K562 (cell line): ENCODE measurements at regions not wholly inside any gene's neighbourhood (a gene's known extent, or its start where the extent isn't known, plus 50 kb on each side); places are given as distances from the start of the nearest gene placed in this dataset.

ENCODE experiments used
- ARNT ChIP-seq, 2 experiments: fragments of 450-650 bp; IDR thresholded peaks; 2 replicates each; pipeline ENCODE4 v1.6.1; 2016; ENCODE audit warnings: mild to moderate bottlenecking in 1 of 2
- BHLHE40 ChIP-seq: IDR thresholded peaks from 2 replicates; pipeline ENCODE4 v1.6.1; 2011; ENCODE audit warnings: low read length, improper control_type of control experiment
- EZH2 ChIP-seq: IDR thresholded peaks from 2 replicates; pipeline ENCODE4 v1.6.1; 2012; ENCODE audit warnings: low read depth, mild to moderate bottlenecking, inconsistent platforms, low read length, borderline replicate concordance
- NRF1 ChIP-seq, 2 experiments: fragments of 450-650 bp; IDR thresholded peaks in 1 of 2; conservative IDR thresholded peaks in 1 of 2; 2 replicates each; pipeline ENCODE4 v1.6.1; 2014; ENCODE audit warnings: mild to moderate bottlenecking in 2 of 2
- POLR2A ChIP-seq: fragments of 450-650 bp; conservative IDR thresholded peaks from 2 replicates; pipeline ENCODE4 v1.6.1; 2016
- POLR2AphosphoS5 ChIP-seq: IDR thresholded peaks from 2 replicates; pipeline ENCODE4 v1.6.1; 2011; ENCODE audit warnings: mild to moderate bottlenecking, low read depth, low read length, moderate library complexity; ENCODE audit not compliant: control insufficient read depth, insufficient read depth
- RCOR1 ChIP-seq, 2 experiments: IDR thresholded peaks; 2 replicates each; pipeline ENCODE4 v1.6.1; 2012; ENCODE audit warnings: low read depth in 2 of 2, low read length in 2 of 2, borderline replicate concordance in 1 of 2, improper control_type of control experiment in 1 of 2
- ZBTB7A ChIP-seq: IDR thresholded peaks from 2 replicates; pipeline ENCODE4 v1.6.1; 2011; ENCODE audit warnings: low read depth, mild to moderate bottlenecking, low read length, moderate library complexity, borderline replicate concordance; ENCODE audit not compliant: control insufficient read depth
- TF ChIP-seq, protein P1 (sequence below): sonication (generic); formaldehyde crosslinking; IDR thresholded peaks from 2 replicates; pipeline ENCODE4 v1.9.0; 2022; ENCODE audit warnings: mild to moderate bottlenecking, missing genetic modification reagents
- TF ChIP-seq, protein P2 (sequence below): sonication (generic); formaldehyde crosslinking; IDR thresholded peaks from 2 replicates; pipeline ENCODE4 v1.8.1; 2023; ENCODE audit warnings: mild to moderate bottlenecking, missing genetic modification reagents
- TF ChIP-seq, protein P3 (sequence below): sonication (generic); formaldehyde crosslinking; IDR thresholded peaks from 2 replicates; pipeline ENCODE4 v1.8.1; 2023; ENCODE audit warnings: mild to moderate bottlenecking, missing genetic modification reagents, moderate library complexity
- TF ChIP-seq, protein P4 (sequence below), 3 experiments: IDR thresholded peaks in 2 of 3; conservative IDR thresholded peaks in 1 of 3; 2 replicates each; pipeline ENCODE4 v1.5.1; 2011 to 2012; ENCODE audit warnings: low read length in 3 of 3, mild to moderate bottlenecking in 3 of 3, control low read depth in 2 of 3, improper control_type of control experiment in 1 of 3, inconsistent platforms in 1 of 3, low read depth in 1 of 3, mixed read lengths in 1 of 3, moderate library complexity in 1 of 3; ENCODE audit not compliant: insufficient read depth in 2 of 3

DNA sequence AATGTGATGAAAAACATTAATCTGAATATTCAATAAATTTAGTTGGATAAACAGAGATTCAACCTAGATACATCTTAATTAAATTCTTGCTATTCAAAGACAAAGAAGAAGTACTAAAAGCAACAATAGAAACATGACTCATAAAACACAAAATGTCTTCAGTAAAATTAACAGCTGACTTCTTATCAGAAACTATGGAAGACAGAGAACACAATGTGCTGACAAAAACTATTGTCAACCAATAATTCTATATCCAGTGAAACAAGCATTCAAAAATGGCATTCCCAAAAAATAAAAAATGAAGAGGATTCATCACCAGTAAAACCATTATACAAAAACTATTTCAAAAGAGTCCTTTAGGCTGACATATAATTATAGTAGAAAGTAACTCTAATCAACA is 400.5 kb upstream of the SORCS1 start:
- TF ChIP-seq NRF1 (conservative IDR thresholded peaks at IDR 0.05 in 1 of 2, IDR thresholded peaks at IDR 0.05 in 1 of 2) (no peak), EZH2 (no peak), BHLHE40 (no peak), POLR2A (no peak), RCOR1 (IDR thresholded peaks at IDR 0.05; ENCODE audit: borderline replicate concordance in 1 of 2, low read depth in 2 of 2, low read length in 2 of 2) (no peak), ARNT (IDR thresholded peaks at IDR 0.05) (no peak), ZBTB7A (no peak), POLR2AphosphoS5 (no peak)
- TF ChIP-seq, protein P1, sequence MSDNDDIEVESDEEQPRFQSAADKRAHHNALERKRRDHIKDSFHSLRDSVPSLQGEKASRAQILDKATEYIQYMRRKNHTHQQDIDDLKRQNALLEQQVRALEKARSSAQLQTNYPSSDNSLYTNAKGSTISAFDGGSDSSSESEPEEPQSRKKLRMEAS: no peak
- TF ChIP-seq, protein P2, sequence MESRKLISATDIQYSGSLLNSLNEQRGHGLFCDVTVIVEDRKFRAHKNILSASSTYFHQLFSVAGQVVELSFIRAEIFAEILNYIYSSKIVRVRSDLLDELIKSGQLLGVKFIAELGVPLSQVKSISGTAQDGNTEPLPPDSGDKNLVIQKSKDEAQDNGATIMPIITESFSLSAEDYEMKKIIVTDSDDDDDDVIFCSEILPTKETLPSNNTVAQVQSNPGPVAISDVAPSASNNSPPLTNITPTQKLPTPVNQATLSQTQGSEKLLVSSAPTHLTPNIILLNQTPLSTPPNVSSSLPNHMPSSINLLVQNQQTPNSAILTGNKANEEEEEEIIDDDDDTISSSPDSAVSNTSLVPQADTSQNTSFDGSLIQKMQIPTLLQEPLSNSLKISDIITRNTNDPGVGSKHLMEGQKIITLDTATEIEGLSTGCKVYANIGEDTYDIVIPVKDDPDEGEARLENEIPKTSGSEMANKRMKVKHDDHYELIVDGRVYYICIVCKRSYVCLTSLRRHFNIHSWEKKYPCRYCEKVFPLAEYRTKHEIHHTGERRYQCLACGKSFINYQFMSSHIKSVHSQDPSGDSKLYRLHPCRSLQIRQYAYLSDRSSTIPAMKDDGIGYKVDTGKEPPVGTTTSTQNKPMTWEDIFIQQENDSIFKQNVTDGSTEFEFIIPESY (CRISPR knock-in tag): no peak
- TF ChIP-seq, protein P3, sequence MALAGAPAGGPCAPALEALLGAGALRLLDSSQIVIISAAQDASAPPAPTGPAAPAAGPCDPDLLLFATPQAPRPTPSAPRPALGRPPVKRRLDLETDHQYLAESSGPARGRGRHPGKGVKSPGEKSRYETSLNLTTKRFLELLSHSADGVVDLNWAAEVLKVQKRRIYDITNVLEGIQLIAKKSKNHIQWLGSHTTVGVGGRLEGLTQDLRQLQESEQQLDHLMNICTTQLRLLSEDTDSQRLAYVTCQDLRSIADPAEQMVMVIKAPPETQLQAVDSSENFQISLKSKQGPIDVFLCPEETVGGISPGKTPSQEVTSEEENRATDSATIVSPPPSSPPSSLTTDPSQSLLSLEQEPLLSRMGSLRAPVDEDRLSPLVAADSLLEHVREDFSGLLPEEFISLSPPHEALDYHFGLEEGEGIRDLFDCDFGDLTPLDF (CRISPR knock-in tag): no peak
- TF ChIP-seq, protein P4, sequence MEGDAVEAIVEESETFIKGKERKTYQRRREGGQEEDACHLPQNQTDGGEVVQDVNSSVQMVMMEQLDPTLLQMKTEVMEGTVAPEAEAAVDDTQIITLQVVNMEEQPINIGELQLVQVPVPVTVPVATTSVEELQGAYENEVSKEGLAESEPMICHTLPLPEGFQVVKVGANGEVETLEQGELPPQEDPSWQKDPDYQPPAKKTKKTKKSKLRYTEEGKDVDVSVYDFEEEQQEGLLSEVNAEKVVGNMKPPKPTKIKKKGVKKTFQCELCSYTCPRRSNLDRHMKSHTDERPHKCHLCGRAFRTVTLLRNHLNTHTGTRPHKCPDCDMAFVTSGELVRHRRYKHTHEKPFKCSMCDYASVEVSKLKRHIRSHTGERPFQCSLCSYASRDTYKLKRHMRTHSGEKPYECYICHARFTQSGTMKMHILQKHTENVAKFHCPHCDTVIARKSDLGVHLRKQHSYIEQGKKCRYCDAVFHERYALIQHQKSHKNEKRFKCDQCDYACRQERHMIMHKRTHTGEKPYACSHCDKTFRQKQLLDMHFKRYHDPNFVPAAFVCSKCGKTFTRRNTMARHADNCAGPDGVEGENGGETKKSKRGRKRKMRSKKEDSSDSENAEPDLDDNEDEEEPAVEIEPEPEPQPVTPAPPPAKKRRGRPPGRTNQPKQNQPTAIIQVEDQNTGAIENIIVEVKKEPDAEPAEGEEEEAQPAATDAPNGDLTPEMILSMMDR (IDR thresholded peaks at IDR 0.05 in 2 of 3, conservative IDR thresholded peaks at IDR 0.05 in 1 of 3; ENCODE audit: insufficient read depth in 2 of 3, low read depth in 1 of 3, low read length in 3 of 3): no peak
